ENCODE measurements at regions not wholly inside any gene's neighbourhood (a gene's known extent, or its start where the extent isn't known, plus 50 kb on each side); places are given as distances from the start of the nearest gene placed in this dataset.

GRCh38 chr4:185936650-185937376 is 124.8 kb upstream of the SORBS2 start:
- peaks cover 9 to 17% of the 10 kb centered on the region in 2 donors for H3K4me1 ChIP-seq (ENCODE audit: control insufficient read depth in 1 of 2, low read depth in 2 of 2)
- no peaks in the 10 kb centered on the region for H3K27me3 ChIP-seq (replicated peaks; ENCODE audit: insufficient read depth)
- TF ChIP-seq, protein P1, sequence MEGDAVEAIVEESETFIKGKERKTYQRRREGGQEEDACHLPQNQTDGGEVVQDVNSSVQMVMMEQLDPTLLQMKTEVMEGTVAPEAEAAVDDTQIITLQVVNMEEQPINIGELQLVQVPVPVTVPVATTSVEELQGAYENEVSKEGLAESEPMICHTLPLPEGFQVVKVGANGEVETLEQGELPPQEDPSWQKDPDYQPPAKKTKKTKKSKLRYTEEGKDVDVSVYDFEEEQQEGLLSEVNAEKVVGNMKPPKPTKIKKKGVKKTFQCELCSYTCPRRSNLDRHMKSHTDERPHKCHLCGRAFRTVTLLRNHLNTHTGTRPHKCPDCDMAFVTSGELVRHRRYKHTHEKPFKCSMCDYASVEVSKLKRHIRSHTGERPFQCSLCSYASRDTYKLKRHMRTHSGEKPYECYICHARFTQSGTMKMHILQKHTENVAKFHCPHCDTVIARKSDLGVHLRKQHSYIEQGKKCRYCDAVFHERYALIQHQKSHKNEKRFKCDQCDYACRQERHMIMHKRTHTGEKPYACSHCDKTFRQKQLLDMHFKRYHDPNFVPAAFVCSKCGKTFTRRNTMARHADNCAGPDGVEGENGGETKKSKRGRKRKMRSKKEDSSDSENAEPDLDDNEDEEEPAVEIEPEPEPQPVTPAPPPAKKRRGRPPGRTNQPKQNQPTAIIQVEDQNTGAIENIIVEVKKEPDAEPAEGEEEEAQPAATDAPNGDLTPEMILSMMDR (IDR thresholded peaks at IDR 0.05): no peak
- H3K4me3 ChIP-seq: no peak overlapping the region
- H3K9me3 ChIP-seq: no peaks in the 10 kb centered on the region
- H3K27ac ChIP-seq: no peak overlapping the region
- H3K36me3 ChIP-seq: no peaks in the 10 kb centered on the region
- no peak for DNase-seq (ENCODE audit: low spot score)
- ATAC-seq (ENCODE audit: insufficient number of reproducible peaks, low FRiP score, low read depth): no peak

DNA sequence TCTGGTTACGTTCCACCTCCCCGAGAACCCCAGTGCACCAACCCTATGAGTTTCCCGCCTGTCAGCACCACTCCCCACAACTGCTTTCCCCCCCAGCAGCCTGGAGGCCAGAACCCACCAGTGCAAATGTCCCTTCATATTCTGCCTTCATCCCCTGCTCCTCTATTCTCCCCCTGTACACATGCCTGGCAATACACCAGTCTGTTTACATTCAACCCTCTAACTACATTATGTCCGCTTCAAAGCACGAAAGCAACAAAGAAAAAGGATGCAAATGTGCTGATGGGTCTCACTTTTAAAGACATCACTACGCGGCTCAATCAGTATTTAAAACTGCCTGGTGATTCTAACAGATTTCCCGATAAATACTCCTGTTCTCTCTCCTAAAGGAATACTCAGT is 126.7 kb upstream of the SORBS2 start:
- H3K9me3 ChIP-seq: no peaks in the 10 kb centered on the region
- peaks cover 0 to under 1% of the 10 kb centered on the region in 2 donors for H3K4me1 ChIP-seq (ENCODE audit: control insufficient read depth in 1 of 2, low read depth in 2 of 2)
- DNase-seq (ENCODE audit: low spot score): no peak
- no peak overlapping the region for H3K27ac ChIP-seq
- H3K36me3 ChIP-seq: no peaks in the 10 kb centered on the region
- ATAC-seq (ENCODE audit: insufficient number of reproducible peaks, low FRiP score, low read depth): no peak
- H3K27me3 ChIP-seq (replicated peaks; ENCODE audit: insufficient read depth): no peaks in the 10 kb centered on the region
- TF ChIP-seq, protein P1 (IDR thresholded peaks at IDR 0.05): no peak
- no peak overlapping the region for H3K4me3 ChIP-seq

DNA sequence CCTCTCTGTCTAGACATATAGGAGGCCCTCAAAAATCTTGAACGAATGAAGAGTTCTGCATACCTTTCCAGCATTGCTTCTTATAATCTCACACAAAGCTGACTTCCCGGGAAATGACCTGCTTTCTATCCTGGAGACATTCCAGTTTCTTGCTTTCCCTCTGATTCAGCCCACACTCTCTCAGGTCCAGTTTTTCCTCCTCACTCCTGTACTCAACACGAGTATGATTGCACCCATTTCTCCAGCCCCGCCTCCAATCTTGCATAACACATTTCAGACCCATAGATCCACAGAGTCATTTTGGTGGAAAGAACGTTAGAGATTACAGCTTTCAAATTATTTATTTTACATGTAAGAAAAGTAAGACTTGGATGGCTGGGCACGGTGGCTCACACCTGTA is 127.5 kb upstream of the TLR3 start:
- Histone ChIP-seq H3K27ac (no peak overlapping the region), H3K36me3 (no peaks in the 10 kb centered on the region), H3K4me1 (ENCODE audit: control insufficient read depth in 1 of 2, low read depth in 2 of 2) (no peaks in the 10 kb centered on the region), H3K9me3 (no peaks in the 10 kb centered on the region), H3K4me3 (no peak overlapping the region), H3K27me3 (replicated peaks; ENCODE audit: insufficient read depth) (no peaks in the 10 kb centered on the region)
- DNase-seq (ENCODE audit: low spot score): no peak
- ATAC-seq (ENCODE audit: insufficient number of reproducible peaks, low FRiP score, low read depth): no peak
- TF ChIP-seq, protein P1 (IDR thresholded peaks at IDR 0.05): no peak

DNA sequence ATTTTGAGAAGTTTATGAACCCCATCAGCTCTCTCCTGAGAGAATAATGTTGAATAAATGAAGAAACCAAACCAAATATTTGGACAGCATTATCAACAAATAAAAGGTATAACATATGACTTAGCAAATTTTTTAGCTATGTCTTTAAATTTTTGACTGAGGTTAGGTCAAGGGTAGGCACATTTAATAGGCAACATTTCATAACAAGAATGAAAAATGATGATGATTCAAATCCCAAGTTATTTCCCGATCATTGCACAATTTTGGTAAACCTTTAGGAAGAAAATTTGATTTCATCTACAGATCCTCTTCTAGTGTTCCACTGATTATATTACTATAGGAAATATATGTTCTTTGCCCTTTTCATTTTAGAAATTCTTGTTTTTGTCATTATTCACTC is 123.7 kb upstream of the TLR3 start:
- DNase-seq (ENCODE audit: low spot score) (no peak), ATAC-seq (ENCODE audit: insufficient number of reproducible peaks, low FRiP score, low read depth) (no peak)
- TF ChIP-seq, protein P1 (IDR thresholded peaks at IDR 0.05): no peak
- H3K4me3 ChIP-seq: no peak overlapping the region
- no peaks in the 10 kb centered on the region for H3K36me3 ChIP-seq
- H3K9me3 ChIP-seq: no peaks in the 10 kb centered on the region
- H3K27ac ChIP-seq: no peak overlapping the region
- H3K27me3 ChIP-seq (replicated peaks; ENCODE audit: insufficient read depth): no peaks in the 10 kb centered on the region
- no peaks in the 10 kb centered on the region for H3K4me1 ChIP-seq (ENCODE audit: control insufficient read depth in 1 of 2, low read depth in 2 of 2)

- no peak overlapping the region for H3K4me3 ChIP-seq
- ATAC-seq (ENCODE audit: insufficient number of reproducible peaks, low FRiP score, low read depth): no peak
- no peaks in the 10 kb centered on the region for H3K4me1 ChIP-seq (ENCODE audit: control insufficient read depth in 1 of 2, low read depth in 2 of 2)
- no peaks in the 10 kb centered on the region for H3K27me3 ChIP-seq (replicated peaks; ENCODE audit: insufficient read depth)
- no peak for DNase-seq (ENCODE audit: low spot score)
- H3K27ac ChIP-seq: no peak overlapping the region
- TF ChIP-seq, protein P1 (IDR thresholded peaks at IDR 0.05): no peak
- H3K36me3 ChIP-seq: no peaks in the 10 kb centered on the region
- H3K9me3 ChIP-seq: no peaks in the 10 kb centered on the region
These were observed 123.0 kb upstream of the TLR3 start for GRCh38 chr4:185945906-185946305.

Data from thoracic aorta (tissue), 2 donors.